H1 (cell line): ENCODE measurements at regions not wholly inside any gene's neighbourhood (a gene's known extent, or its start where the extent isn't known, plus 50 kb on each side); places are given as distances from the start of the nearest gene placed in this dataset.

Experiments
- CTCF ChIA-PET: fragments of 300-600 bp; sonication (Branson Sonifier 250); formaldehyde crosslinking; loops from one replicate; lab custom pipeline; 2021; ENCODE audit not compliant: partially characterized antibody; lab: Charles Lee
- POLR2A ChIA-PET: fragments of 300-600 bp; sonication (Branson Sonifier 250); formaldehyde crosslinking; loops from one replicate; lab custom pipeline; 2021; ENCODE audit warnings: inconsistent platforms; ENCODE audit not compliant: partially characterized antibody; lab: Charles Lee
- DNase-seq, 2 experiments: peaks; one replicate each; pipeline versions ENCODE4 v3.0.0 to v3.0.0-alpha.2; 2010 to 2022; ENCODE audit warnings: low spot score in 2 of 2, low read depth in 1 of 2, mixed read lengths in 1 of 2
- FAIRE-seq: peaks from 2 replicates; lab custom pipeline; 2011; peaks lifted over from hg19 to GRCh38; lab: Jason Lieb, UNC
- H2AFZ ChIP-seq: 2 replicates; pipeline ENCODE4 v1.8.1; 2012; ENCODE audit warnings: low read length, inconsistent platforms
- H2AK5ac ChIP-seq: 2 replicates; pipeline ENCODE4 v1.6.1; 2013; ENCODE audit warnings: low read depth, low read length
- H2BK120ac ChIP-seq: replicated peaks from 2 replicates; pipeline ENCODE3; 2013; ENCODE audit warnings: low read depth, low read length, inconsistent platforms
- H2BK12ac ChIP-seq: 2 replicates; pipeline ENCODE4 v1.6.1; 2013; ENCODE audit warnings: low read depth, low read length
- H2BK15ac ChIP-seq: 2 replicates; pipeline ENCODE4 v1.6.1; 2013; ENCODE audit warnings: low read length
- H2BK20ac ChIP-seq: 2 replicates; pipeline ENCODE4 v1.6.1; 2013; ENCODE audit warnings: low read length
- H2BK5ac ChIP-seq: 2 replicates; pipeline ENCODE4 v1.6.1; 2013; ENCODE audit warnings: low read depth, low read length
- H3K14ac ChIP-seq: 2 replicates; pipeline ENCODE4 v1.6.1; 2013; ENCODE audit warnings: inconsistent platforms; ENCODE audit not compliant: insufficient read length
- H3K18ac ChIP-seq: 2 replicates; pipeline ENCODE4 v1.6.1; 2013; ENCODE audit warnings: low read length; ENCODE audit errors: extremely low read depth
- H3K23ac ChIP-seq: 2 replicates; pipeline ENCODE4 v1.6.1; 2013; ENCODE audit warnings: inconsistent platforms; ENCODE audit not compliant: insufficient read length
- H3K23me2 ChIP-seq: 2 replicates; pipeline ENCODE4 v1.6.1; 2013; ENCODE audit warnings: low read depth, low read length
- H3K27ac ChIP-seq: 2 replicates; pipeline ENCODE4 v1.6.1; 2011; ENCODE audit warnings: low read depth, low read length, inconsistent platforms
- H3K27me3 ChIP-seq, 4 experiments: replicated peaks in 1 of 4; 1 replicate in 1 of 4; 2 replicates in 3 of 4; pipeline versions ENCODE4 v1.6.1 to v1.8.1; 2011 to 2013; ENCODE audit warnings: low read length in 3 of 4, mild to moderate bottlenecking in 3 of 4, inconsistent platforms in 2 of 4, mixed read lengths in 2 of 4, moderate library complexity in 1 of 4; ENCODE audit not compliant: control insufficient read depth in 3 of 4, insufficient read depth in 3 of 4; ENCODE audit errors: extremely low read depth in 1 of 4
- H3K36me3 ChIP-seq, 4 experiments: 2 replicates each; pipeline versions ENCODE4 v1.6.1 to v1.8.1; 2011 to 2013; ENCODE audit warnings: mild to moderate bottlenecking in 4 of 4, low read length in 3 of 4, moderate library complexity in 2 of 4, control low read depth in 1 of 4, inconsistent platforms in 1 of 4; ENCODE audit not compliant: insufficient read depth in 4 of 4, control insufficient read depth in 2 of 4
- H3K4ac ChIP-seq: replicated peaks from 2 replicates; pipeline ENCODE3; 2013; ENCODE audit warnings: low read length, low read depth, mixed read lengths, inconsistent platforms; ENCODE audit not compliant: insufficient read length
- H3K4me1 ChIP-seq, 4 experiments: replicated peaks in 1 of 4; 1 replicate in 1 of 4; 2 replicates in 3 of 4; pipeline versions ENCODE4 v1.6.1 to v1.8.1; 2011 to 2013; ENCODE audit warnings: low read length in 3 of 4, inconsistent platforms in 2 of 4, mixed read lengths in 1 of 4; ENCODE audit not compliant: insufficient read depth in 4 of 4, control insufficient read depth in 3 of 4
- H3K4me2 ChIP-seq, 2 experiments: 2 replicates each; pipeline versions ENCODE4 v1.6.1 to v1.8.1; 2011 to 2013; ENCODE audit warnings: low read depth in 2 of 2, low read length in 2 of 2, control low read depth in 1 of 2, inconsistent platforms in 1 of 2, mild to moderate bottlenecking in 1 of 2; ENCODE audit not compliant: insufficient read depth in 1 of 2
- H3K4me3 ChIP-seq, 4 experiments: fragments of 200-600, 300-600 bp in 1 of 4; sonication (generic), shearing (Covaris generic), sonication (Bioruptor Twin) in 1 of 4; 2 replicates each; pipeline versions ENCODE4 v1.5.1 to v1.8.1; 2011 to 2016; ENCODE audit warnings: low read length in 4 of 4, low read depth in 3 of 4, control low read depth in 2 of 4, inconsistent platforms in 2 of 4, mild to moderate bottlenecking in 2 of 4, mixed read lengths in 1 of 4, moderate library complexity in 1 of 4; ENCODE audit not compliant: insufficient read depth in 2 of 4; ENCODE audit errors: extremely low read depth in 1 of 4
- H3K56ac ChIP-seq: replicated peaks from 2 replicates; pipeline ENCODE3; 2013; ENCODE audit warnings: low read depth, mild to moderate bottlenecking, mixed read lengths, low read length, inconsistent platforms; ENCODE audit not compliant: insufficient read length
- H3K79me1 ChIP-seq: 2 replicates; pipeline ENCODE4 v1.6.1; 2013; ENCODE audit warnings: low read depth, low read length, control low read depth
- H3K79me2 ChIP-seq, 2 experiments: 2 replicates each; pipeline versions ENCODE4 v1.6.1 to v1.8.1; 2012 to 2013; ENCODE audit warnings: low read length in 2 of 2, mild to moderate bottlenecking in 2 of 2, inconsistent platforms in 1 of 2; ENCODE audit not compliant: insufficient read depth in 2 of 2, control insufficient read depth in 1 of 2
- H3K9ac ChIP-seq, 4 experiments: replicated peaks in 1 of 4; 1 replicate in 1 of 4; 2 replicates in 3 of 4; pipeline versions ENCODE4 v1.6.1 to v1.8.1; 2011 to 2013; ENCODE audit warnings: low read depth in 3 of 4, low read length in 3 of 4, control low read depth in 2 of 4, mild to moderate bottlenecking in 2 of 4, moderate library complexity in 2 of 4, inconsistent platforms in 1 of 4; ENCODE audit errors: extremely low read depth in 1 of 4
- H3K9me3 ChIP-seq, 2 experiments: 2 replicates each; pipeline versions ENCODE4 v1.6.1 to v1.8.1; 2012 to 2013; ENCODE audit warnings: mild to moderate bottlenecking in 2 of 2, moderate library complexity in 2 of 2, control low read depth in 1 of 2, inconsistent platforms in 1 of 2, low read depth in 1 of 2, low read length in 1 of 2, mixed read lengths in 1 of 2; ENCODE audit not compliant: insufficient read depth in 2 of 2
- H4K20me1 ChIP-seq, 2 experiments: replicated peaks in 1 of 2; 2 replicates each; pipeline versions ENCODE3 to v1.8.1; 2011 to 2013; ENCODE audit warnings: inconsistent platforms in 2 of 2, low read length in 2 of 2, mild to moderate bottlenecking in 1 of 2; ENCODE audit not compliant: insufficient read depth in 2 of 2, control insufficient read depth in 1 of 2
- H4K5ac ChIP-seq: 2 replicates; pipeline ENCODE4 v1.6.1; 2013; ENCODE audit warnings: low read length, low read depth, mixed read lengths, inconsistent platforms; ENCODE audit not compliant: insufficient read length
- H4K8ac ChIP-seq: 2 replicates; pipeline ENCODE4 v1.8.0; 2013; ENCODE audit warnings: mild to moderate bottlenecking, moderate library complexity, low read length, inconsistent platforms; ENCODE audit not compliant: insufficient read depth; ENCODE audit errors: extremely low read depth
- H4K91ac ChIP-seq: replicated peaks from 2 replicates; pipeline ENCODE3; 2013; ENCODE audit warnings: low read length, mixed read lengths, inconsistent platforms; ENCODE audit not compliant: insufficient read length
- ATF3 ChIP-seq: IDR thresholded peaks from 2 replicates; pipeline ENCODE4 v1.6.1; 2011; ENCODE audit warnings: low read depth, mild to moderate bottlenecking, low read length; ENCODE audit not compliant: insufficient read depth
- BACH1 ChIP-seq: IDR thresholded peaks from 2 replicates; pipeline ENCODE4 v1.6.1; 2012; ENCODE audit warnings: low read length, improper control_type of control experiment
- CEBPB ChIP-seq: IDR thresholded peaks from 2 replicates; pipeline ENCODE4 v1.6.1; 2012; ENCODE audit warnings: low read depth, low read length
- CTCF ChIP-seq, 3 experiments: IDR thresholded peaks; 1 replicate in 2 of 3; 2 replicates in 1 of 3; pipeline versions ENCODE4 v1.5.1 to v1.6.1; 2011; ENCODE audit warnings: low read length in 3 of 3, mild to moderate bottlenecking in 3 of 3, inconsistent platforms in 2 of 3, low read depth in 1 of 3, moderate library complexity in 1 of 3; ENCODE audit not compliant: insufficient read depth in 1 of 3; ENCODE audit errors: control extremely low read depth in 1 of 3
- KDM1A ChIP-seq: fragments of 200-600, 300-600 bp; sonication (generic); IDR thresholded peaks from 2 replicates; pipeline ENCODE4 v1.7.1; 2016; ENCODE audit warnings: mild to moderate bottlenecking, low read length, borderline replicate concordance
- KDM5A ChIP-seq: fragments of 200-600 bp; IDR thresholded peaks from 2 replicates; pipeline ENCODE4 v1.7.1; 2012; ENCODE audit warnings: mild to moderate bottlenecking, low read length, inconsistent platforms, mixed read lengths
- NANOG ChIP-seq: IDR thresholded peaks from 2 replicates; pipeline ENCODE4 v1.6.1; 2011; ENCODE audit warnings: low read length, low read depth, mild to moderate bottlenecking, inconsistent platforms; ENCODE audit not compliant: insufficient read depth, poor library complexity, severe bottlenecking
- SIN3A ChIP-seq, 2 experiments: IDR thresholded peaks in 1 of 2; conservative IDR thresholded peaks in 1 of 2; 2 replicates each; pipeline ENCODE4 v1.6.1; 2011 to 2012; ENCODE audit warnings: low read length in 2 of 2, improper control_type of control experiment in 1 of 2, low read depth in 1 of 2, mild to moderate bottlenecking in 1 of 2
- TAF1 ChIP-seq: IDR thresholded peaks from 2 replicates; pipeline ENCODE4 v1.6.1; 2011; ENCODE audit warnings: mild to moderate bottlenecking, low read depth, low read length
- WGBS, 2 experiments: shearing (Covaris generic) in 1 of 2; methylation state at CpG; one replicate each; pipeline versions ENCODE4 v1.1.6 to v1.1.7; 2013 to 2015; ENCODE audit warnings: low lambda C conversion rate in 2 of 2, mixed read lengths in 2 of 2, inconsistent platforms in 1 of 2, low coverage in 1 of 2, missing lambda C conversion rate in 1 of 2; ENCODE audit not compliant: insufficient replicate concordance in 2 of 2, insufficient coverage in 1 of 2, insufficient read length in 1 of 2; ENCODE audit errors: extremely low coverage in 1 of 2, missing lambda C conversion rate in 1 of 2; 5-methylcytosine and 5-hydroxymethylcytosine counted together
- TF ChIP-seq, protein P1 (sequence below): IDR thresholded peaks from 2 replicates; pipeline ENCODE4 v1.6.1; 2011; ENCODE audit warnings: low read length, improper control_type of control experiment

DNA sequence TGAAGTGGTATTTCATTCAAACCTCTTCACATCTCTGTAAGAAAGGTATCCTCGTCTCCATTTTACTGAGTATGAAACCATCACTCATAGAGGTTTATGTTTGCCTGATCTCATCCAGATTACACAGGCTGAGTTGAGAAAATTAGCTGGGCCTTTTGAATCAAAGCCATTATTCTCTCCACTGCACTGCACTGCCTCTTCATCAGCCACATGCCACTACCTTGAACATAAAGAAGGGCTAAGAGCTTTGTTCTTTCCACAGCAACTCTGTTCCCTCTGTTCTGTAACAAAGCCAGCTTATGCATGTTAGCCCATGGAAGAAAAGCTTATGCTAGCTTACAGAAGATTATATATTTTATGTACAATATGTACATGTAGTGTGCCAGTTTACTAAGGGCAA is 362.6 kb upstream of the DLGAP1 start:
- no peak for FAIRE-seq
- POLR2A ChIA-PET = no interaction called here
- WGBS, 2 experiments = 92% methylated on average over 1 of the region's 1 CpG; no CpG with 5 or more reads in 1 of the 2 experiments
- TF ChIP-seq KDM5A (no peak), TAF1 (no peak), CEBPB (no peak), ATF3 (no peak), CTCF (IDR thresholded peaks at IDR 0.05; ENCODE audit: control extremely low read depth in 1 of 3, insufficient read depth in 1 of 3, low read depth in 1 of 3, low read length in 3 of 3) (no peak), KDM1A (no peak), BACH1 (no peak), NANOG (no peak), SIN3A (conservative IDR thresholded peaks at IDR 0.05 in 1 of 2, IDR thresholded peaks at IDR 0.05 in 1 of 2; ENCODE audit: low read depth in 1 of 2, low read length in 2 of 2) (no peak)
- TF ChIP-seq, protein P1, sequence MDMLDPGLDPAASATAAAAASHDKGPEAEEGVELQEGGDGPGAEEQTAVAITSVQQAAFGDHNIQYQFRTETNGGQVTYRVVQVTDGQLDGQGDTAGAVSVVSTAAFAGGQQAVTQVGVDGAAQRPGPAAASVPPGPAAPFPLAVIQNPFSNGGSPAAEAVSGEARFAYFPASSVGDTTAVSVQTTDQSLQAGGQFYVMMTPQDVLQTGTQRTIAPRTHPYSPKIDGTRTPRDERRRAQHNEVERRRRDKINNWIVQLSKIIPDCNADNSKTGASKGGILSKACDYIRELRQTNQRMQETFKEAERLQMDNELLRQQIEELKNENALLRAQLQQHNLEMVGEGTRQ = no peak

More for the DNA sequence above, 362.6 kb upstream of the DLGAP1 start:
- Histone ChIP-seq H4K91ac (no peak overlapping the region), H3K14ac (no peak overlapping the region), H2BK120ac (no peak overlapping the region), H3K23me2 (no peaks in the 10 kb centered on the region), H2BK5ac (no peak overlapping the region), H3K9ac (no peak overlapping the region), H2AFZ (no peak overlapping the region), H3K79me1 (no peaks in the 10 kb centered on the region), H3K9me3 (no peaks in the 10 kb centered on the region), H3K79me2 (no peaks in the 10 kb centered on the region), H3K36me3 (no peaks in the 10 kb centered on the region), H3K27ac (no peak overlapping the region), H3K4me3 (no peak overlapping the region), H2BK12ac (no peak overlapping the region), H2BK15ac (no peak overlapping the region), H3K18ac (no peak overlapping the region), H3K27me3 (peaks cover 0 to 1% (median 0%) of the 10 kb centered on the region in 4 experiments; a peak in 1 of 7 replicates), H3K56ac (no peak overlapping the region), H3K4me1 (no peaks in the 10 kb centered on the region; a peak in 1 of 7 replicates), H3K4ac (no peak overlapping the region), H3K23ac (no peak overlapping the region), H2AK5ac (no peak overlapping the region), H4K20me1 (no peaks in the 10 kb centered on the region), H2BK20ac (no peak overlapping the region), H4K5ac (no peak overlapping the region), H3K4me2 (no peak overlapping the region), H4K8ac (no peak overlapping the region)
- DNase-seq = no peak
- CTCF ChIA-PET = interaction anchor here (0.6 kb wide), 1 partner anchor 10 kb away, joined by 3 read pairs; no protein-coding TSS in a partner anchor
